Neuron (in vitro differentiated cells): ENCODE measurements at regions not wholly inside any gene's neighbourhood (a gene's known extent, or its start where the extent isn't known, plus 50 kb on each side); places are given as distances from the start of the nearest gene placed in this dataset.
"Not testable (repeated sequence)": the region's sequence is repeated elsewhere in the genome, so short reads cannot be mapped to it uniquely, and the experiment has no call there.

Experiments used
- H2AFZ ChIP-seq: one replicate; pipeline ENCODE4 v1.6.1; 2013; ENCODE audit warnings: low read depth, mild to moderate bottlenecking, inconsistent platforms, low read length, moderate library complexity
- H3K27me3 ChIP-seq: one replicate; pipeline ENCODE4 v1.6.1; 2013; ENCODE audit warnings: low read length; ENCODE audit not compliant: insufficient read depth
- H3K36me3 ChIP-seq: one replicate; pipeline ENCODE4 v1.6.1; 2013; ENCODE audit warnings: low read length; ENCODE audit not compliant: insufficient read depth
- H3K4me1 ChIP-seq: one replicate; pipeline ENCODE4 v1.6.1; 2013; ENCODE audit warnings: low read length; ENCODE audit not compliant: insufficient read depth
- H3K4me3 ChIP-seq: 2 replicates; pipeline ENCODE4 v1.5.1; 2013; ENCODE audit warnings: mild to moderate bottlenecking, low read length, moderate library complexity
- H3K9me3 ChIP-seq: one replicate; pipeline ENCODE4 v1.6.1; 2013; ENCODE audit warnings: low read length

- not testable (repeated sequence) for H3K36me3 ChIP-seq, H3K4me3 ChIP-seq, H3K9me3 ChIP-seq, H2AFZ ChIP-seq, H3K4me1 ChIP-seq, H3K27me3 ChIP-seq
Observed at GRCh38 chr11:100409267-100409666, 277.8 kb upstream of the ARHGAP42 start.

DNA sequence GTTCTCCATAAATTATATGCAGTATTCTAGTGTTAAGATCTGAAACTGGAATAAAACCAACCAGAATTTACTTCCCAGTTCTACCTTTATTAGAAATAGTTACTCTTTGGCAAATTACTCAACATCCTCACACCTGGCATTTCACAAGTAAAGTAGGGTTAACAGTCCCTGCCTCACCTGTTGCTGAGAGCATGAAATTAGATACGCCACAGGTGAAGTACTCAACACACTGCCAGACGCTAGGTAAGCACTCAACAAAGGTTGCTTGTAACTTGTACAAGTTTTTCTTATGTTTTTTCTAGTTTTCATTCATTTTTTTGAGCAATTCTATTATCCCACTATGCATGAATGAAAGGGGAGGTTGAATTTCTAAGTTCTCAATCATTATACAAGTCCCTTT is 267.6 kb upstream of the ARHGAP42 start:
- no peaks in the 10 kb centered on the region for H3K9me3 ChIP-seq
- no peaks in the 10 kb centered on the region for H3K4me1 ChIP-seq
- no peak overlapping the region for H3K4me3 ChIP-seq
- no peaks in the 10 kb centered on the region for H3K36me3 ChIP-seq
- no peak overlapping the region for H2AFZ ChIP-seq
- H3K27me3 ChIP-seq: no peaks in the 10 kb centered on the region

GRCh38 chr11:100434821-100435641 is 252.1 kb upstream of the ARHGAP42 start:
- H3K27me3 ChIP-seq: no peaks in the 10 kb centered on the region
- no peaks in the 10 kb centered on the region for H3K36me3 ChIP-seq
- no peaks in the 10 kb centered on the region for H3K9me3 ChIP-seq
- H3K4me1 ChIP-seq: no peaks in the 10 kb centered on the region
- H2AFZ ChIP-seq: no peak overlapping the region
- no peak overlapping the region for H3K4me3 ChIP-seq

GRCh38 chr11:100438376-100438775 is 248.7 kb upstream of the ARHGAP42 start:
- no peaks in the 10 kb centered on the region for H3K36me3 ChIP-seq
- no peaks in the 10 kb centered on the region for H3K4me1 ChIP-seq
- no peak overlapping the region for H3K4me3 ChIP-seq
- H3K9me3 ChIP-seq: no peaks in the 10 kb centered on the region
- no peak overlapping the region for H2AFZ ChIP-seq
- no peaks in the 10 kb centered on the region for H3K27me3 ChIP-seq

- H3K27me3 ChIP-seq: no peaks in the 10 kb centered on the region
- no peaks in the 10 kb centered on the region for H3K4me1 ChIP-seq
- H3K9me3 ChIP-seq: no peaks in the 10 kb centered on the region
Observed at GRCh38 chr11:100441086-100441485, 246.0 kb upstream of the ARHGAP42 start.

GRCh38 chr11:100442017-100442416 is 245.1 kb upstream of the ARHGAP42 start:
- Histone ChIP-seq H3K9me3 (no peaks in the 10 kb centered on the region), H3K36me3 (no peaks in the 10 kb centered on the region)

More at GRCh38 chr11:100441086-100441485, 246.0 kb upstream of the ARHGAP42 start:
- no peak overlapping the region for H2AFZ ChIP-seq
- no peaks in the 10 kb centered on the region for H3K36me3 ChIP-seq
- H3K4me3 ChIP-seq: no peak overlapping the region

DNA sequence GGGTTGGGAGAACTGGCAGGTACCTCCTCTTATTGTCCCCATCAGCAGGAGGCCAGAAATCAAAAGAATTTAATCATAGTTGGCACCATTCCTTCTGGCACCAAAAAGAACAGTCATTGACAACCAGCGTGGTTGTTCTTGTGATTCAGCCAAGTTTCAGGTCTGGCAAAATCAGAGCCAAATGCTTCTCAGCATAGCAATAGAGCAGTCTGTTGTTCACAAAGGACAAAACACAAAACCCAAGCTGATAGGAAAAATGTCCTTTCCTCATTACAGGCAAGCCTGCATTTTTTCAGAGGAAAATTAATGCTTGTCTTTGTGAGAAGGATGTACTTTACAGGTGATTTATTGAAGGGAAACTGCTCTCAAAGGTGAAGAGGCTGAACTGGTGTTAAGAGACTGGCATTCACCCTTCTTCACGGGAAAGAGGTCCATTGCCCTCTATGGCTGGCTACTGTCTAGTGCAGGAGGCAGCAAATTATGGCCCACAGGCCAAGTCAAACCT is 241.8 kb upstream of the ARHGAP42 start:
- H2AFZ ChIP-seq: no peak overlapping the region
- H3K9me3 ChIP-seq: no peaks in the 10 kb centered on the region
- H3K36me3 ChIP-seq: no peaks in the 10 kb centered on the region
- H3K27me3 ChIP-seq: no peaks in the 10 kb centered on the region
- no peaks in the 10 kb centered on the region for H3K4me1 ChIP-seq
- H3K4me3 ChIP-seq: no peak overlapping the region

More at GRCh38 chr11:100442017-100442416, 245.1 kb upstream of the ARHGAP42 start:
- H3K27me3 ChIP-seq: no peaks in the 10 kb centered on the region
- H2AFZ ChIP-seq: no peak overlapping the region
- no peak overlapping the region for H3K4me3 ChIP-seq
- no peaks in the 10 kb centered on the region for H3K4me1 ChIP-seq

- H3K27me3 ChIP-seq, H2AFZ ChIP-seq, H3K4me3 ChIP-seq, H3K4me1 ChIP-seq, H3K36me3 ChIP-seq, H3K9me3 ChIP-seq: not testable (repeated sequence)
Observed at GRCh38 chr11:100451801-100452460, 235.2 kb upstream of the ARHGAP42 start.

DNA sequence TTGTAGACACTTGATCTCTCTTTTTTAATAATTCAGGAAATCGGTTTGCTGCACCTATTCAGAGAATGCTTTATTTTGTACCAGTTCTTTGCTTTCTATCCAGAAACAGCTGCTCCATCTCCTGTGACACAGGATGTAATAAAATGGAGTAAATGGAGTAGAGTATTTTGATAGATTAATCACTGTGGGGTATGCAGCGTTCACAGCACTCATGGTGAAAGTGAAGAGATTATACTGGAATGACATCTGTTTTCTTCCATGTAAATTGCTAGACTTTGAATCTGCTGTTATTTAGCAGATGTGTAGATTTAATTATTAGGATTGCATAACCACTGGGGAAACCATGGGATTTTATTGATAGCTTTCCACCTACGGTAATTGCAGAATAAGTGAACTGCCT is 227.3 kb upstream of the ARHGAP42 start:
- Histone ChIP-seq H3K9me3 (no peaks in the 10 kb centered on the region), H3K4me1 (no peaks in the 10 kb centered on the region), H3K36me3 (no peaks in the 10 kb centered on the region), H3K27me3 (no peaks in the 10 kb centered on the region), H3K4me3 (no peak overlapping the region), H2AFZ (no peak overlapping the region)

- H2AFZ ChIP-seq: no peak overlapping the region
- no peaks in the 10 kb centered on the region for H3K4me1 ChIP-seq
Observed at GRCh38 chr11:100460426-100460825, 226.7 kb upstream of the ARHGAP42 start.

GRCh38 chr11:100467821-100468508 is 219.1 kb upstream of the ARHGAP42 start:
- no peak overlapping the region for H2AFZ ChIP-seq
- no peaks in the 10 kb centered on the region for H3K9me3 ChIP-seq
- H3K36me3 ChIP-seq: no peaks in the 10 kb centered on the region
- H3K4me3 ChIP-seq: no peak overlapping the region
- no peaks in the 10 kb centered on the region for H3K4me1 ChIP-seq
- no peaks in the 10 kb centered on the region for H3K27me3 ChIP-seq

More at GRCh38 chr11:100460426-100460825, 226.7 kb upstream of the ARHGAP42 start:
- no peaks in the 10 kb centered on the region for H3K36me3 ChIP-seq
- no peaks in the 10 kb centered on the region for H3K27me3 ChIP-seq
- no peak overlapping the region for H3K4me3 ChIP-seq
- H3K9me3 ChIP-seq: no peaks in the 10 kb centered on the region

DNA sequence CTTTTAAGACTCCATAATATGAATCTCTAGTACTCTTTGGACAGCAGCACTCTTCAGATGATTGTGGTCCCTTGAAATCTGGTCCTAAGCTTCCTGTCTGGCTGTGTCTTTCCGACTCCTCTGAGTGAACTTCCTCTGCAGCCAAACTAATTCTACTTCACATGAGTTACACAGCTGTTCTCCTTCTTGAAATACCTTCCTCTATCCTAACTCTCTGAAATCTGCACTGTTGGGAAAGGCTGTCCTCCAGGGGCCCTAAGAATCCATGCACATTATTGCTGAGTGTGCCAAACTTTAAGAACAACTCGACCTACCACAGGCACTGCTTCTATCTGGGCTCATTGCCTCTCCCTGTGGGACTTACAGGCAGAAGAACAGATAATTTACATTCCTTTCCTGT is 217.3 kb upstream of the ARHGAP42 start:
- Histone ChIP-seq H3K9me3 (no peaks in the 10 kb centered on the region), H3K36me3 (no peaks in the 10 kb centered on the region), H3K27me3 (no peaks in the 10 kb centered on the region), H2AFZ (no peak overlapping the region), H3K4me1 (no peaks in the 10 kb centered on the region), H3K4me3 (no peak overlapping the region)
